IPS-20b (cell line): ENCODE measurements at regions not wholly inside any gene's neighbourhood (a gene's known extent, or its start where the extent isn't known, plus 50 kb on each side); places are given as distances from the start of the nearest gene placed in this dataset.

ENCODE experiments used
- H3K27ac ChIP-seq: one replicate; pipeline ENCODE4 v1.5.1; 2013; ENCODE audit warnings: low read length
- H3K27me3 ChIP-seq: 2 replicates; pipeline ENCODE4 v1.6.1; 2013; ENCODE audit warnings: mild to moderate bottlenecking, low read length, inconsistent platforms; ENCODE audit not compliant: insufficient read depth
- H3K36me3 ChIP-seq: 2 replicates; pipeline ENCODE4 v1.6.1; 2013; ENCODE audit warnings: low read depth, mild to moderate bottlenecking, inconsistent platforms, low read length, moderate library complexity; ENCODE audit not compliant: insufficient read depth
- H3K4me1 ChIP-seq: 2 replicates; pipeline ENCODE4 v1.6.1; 2013; ENCODE audit warnings: mild to moderate bottlenecking, control low read depth, inconsistent platforms, low read length, moderate library complexity; ENCODE audit not compliant: insufficient read depth
- H3K4me3 ChIP-seq: 2 replicates; pipeline ENCODE4 v1.5.1; 2013; ENCODE audit warnings: mild to moderate bottlenecking, low read length, inconsistent platforms
- H3K9ac ChIP-seq: 2 replicates; pipeline ENCODE4 v1.6.1; 2013; ENCODE audit warnings: low read depth, mild to moderate bottlenecking, inconsistent platforms, low read length, moderate library complexity
- H3K9me3 ChIP-seq: 2 replicates; pipeline ENCODE4 v1.6.1; 2013; ENCODE audit warnings: mild to moderate bottlenecking, low read depth, low read length, inconsistent platforms; ENCODE audit not compliant: insufficient read depth

GRCh38 chr3:168197162-168197561, 101.4 kb upstream of the GOLIM4 start:
- no peaks in the 10 kb centered on the region for H3K9me3 ChIP-seq

GRCh38 chr3:168191856-168192255, 96.1 kb upstream of the GOLIM4 start:
- Histone ChIP-seq H3K36me3 (no peaks in the 10 kb centered on the region), H3K4me1 (no peaks in the 10 kb centered on the region), H3K27me3 (no peaks in the 10 kb centered on the region), H3K9ac (no peak overlapping the region), H3K9me3 (no peaks in the 10 kb centered on the region), H3K27ac (no peak overlapping the region), H3K4me3 (no peak overlapping the region)

More at GRCh38 chr3:168197162-168197561, 101.4 kb upstream of the GOLIM4 start:
- H3K36me3 ChIP-seq, result no peaks in the 10 kb centered on the region
- H3K4me1 ChIP-seq, result no peaks in the 10 kb centered on the region
- H3K27me3 ChIP-seq, result no peaks in the 10 kb centered on the region
- H3K9ac ChIP-seq, result no peak overlapping the region
- no peak overlapping the region for H3K27ac ChIP-seq
- H3K4me3 ChIP-seq, result no peak overlapping the region

- no peaks in the 10 kb centered on the region for H3K27me3 ChIP-seq
- H3K9me3 ChIP-seq, result no peaks in the 10 kb centered on the region
- H3K9ac ChIP-seq, result no peak overlapping the region
- H3K4me3 ChIP-seq, result no peak overlapping the region
- H3K27ac ChIP-seq, result no peak overlapping the region
- H3K4me1 ChIP-seq, result no peaks in the 10 kb centered on the region
- H3K36me3 ChIP-seq, result no peaks in the 10 kb centered on the region
Measured at GRCh38 chr3:168187233-168187632, 91.5 kb upstream of the GOLIM4 start.

GRCh38 chr3:168186293-168186983, 90.7 kb upstream of the GOLIM4 start:
- Histone ChIP-seq H3K4me1 (no peaks in the 10 kb centered on the region), H3K27ac (no peak overlapping the region), H3K9ac (no peak overlapping the region), H3K4me3 (no peak overlapping the region), H3K9me3 (no peaks in the 10 kb centered on the region), H3K36me3 (no peaks in the 10 kb centered on the region), H3K27me3 (no peaks in the 10 kb centered on the region)

- Histone ChIP-seq H3K9me3 (no peaks in the 10 kb centered on the region), H3K9ac (no peak overlapping the region)
Measured at GRCh38 chr3:168183774-168184173, 88.0 kb upstream of the GOLIM4 start.

GRCh38 chr3:168168743-168169142, 73.0 kb upstream of the GOLIM4 start:
- no peak overlapping the region for H3K4me3 ChIP-seq
- H3K9me3 ChIP-seq, result no peaks in the 10 kb centered on the region
- H3K4me1 ChIP-seq, result no peaks in the 10 kb centered on the region
- H3K9ac ChIP-seq, result no peak overlapping the region
- no peaks in the 10 kb centered on the region for H3K27me3 ChIP-seq
- no peak overlapping the region for H3K27ac ChIP-seq
- H3K36me3 ChIP-seq, result no peaks in the 10 kb centered on the region

More at GRCh38 chr3:168183774-168184173, 88.0 kb upstream of the GOLIM4 start:
- no peak overlapping the region for H3K4me3 ChIP-seq
- no peak overlapping the region for H3K27ac ChIP-seq
- H3K4me1 ChIP-seq, result no peaks in the 10 kb centered on the region
- no peaks in the 10 kb centered on the region for H3K36me3 ChIP-seq
- no peaks in the 10 kb centered on the region for H3K27me3 ChIP-seq

- no peak overlapping the region for H3K4me3 ChIP-seq
- H3K36me3 ChIP-seq, result no peaks in the 10 kb centered on the region
- H3K9me3 ChIP-seq, result no peaks in the 10 kb centered on the region
- H3K27ac ChIP-seq, result no peak overlapping the region
- no peak overlapping the region for H3K9ac ChIP-seq
- H3K4me1 ChIP-seq, result no peaks in the 10 kb centered on the region
- no peaks in the 10 kb centered on the region for H3K27me3 ChIP-seq
Measured at GRCh38 chr3:168165390-168166269, 69.9 kb upstream of the GOLIM4 start.

- Histone ChIP-seq H3K27ac (no peak overlapping the region), H3K9ac (no peak overlapping the region), H3K27me3 (no peaks in the 10 kb centered on the region), H3K36me3 (no peaks in the 10 kb centered on the region), H3K4me3 (no peak overlapping the region), H3K4me1 (no peaks in the 10 kb centered on the region), H3K9me3 (no peaks in the 10 kb centered on the region)
Measured at GRCh38 chr3:168162172-168162571, 66.4 kb upstream of the GOLIM4 start.

GRCh38 chr3:168161696-168162095, 66.0 kb upstream of the GOLIM4 start:
- H3K9ac ChIP-seq, result no peak overlapping the region
- no peaks in the 10 kb centered on the region for H3K27me3 ChIP-seq
- no peaks in the 10 kb centered on the region for H3K9me3 ChIP-seq
- H3K4me1 ChIP-seq, result no peaks in the 10 kb centered on the region
- H3K27ac ChIP-seq, result no peak overlapping the region
- no peak overlapping the region for H3K4me3 ChIP-seq
- H3K36me3 ChIP-seq, result no peaks in the 10 kb centered on the region

GRCh38 chr3:168157903-168158302, 62.2 kb upstream of the GOLIM4 start:
- no peak overlapping the region for H3K4me3 ChIP-seq
- H3K9me3 ChIP-seq, result peaks cover 9% of the 10 kb centered on the region
- H3K27me3 ChIP-seq, result no peaks in the 10 kb centered on the region
- H3K9ac ChIP-seq, result no peak overlapping the region
- no peaks in the 10 kb centered on the region for H3K36me3 ChIP-seq
- no peak overlapping the region for H3K27ac ChIP-seq
- no peaks in the 10 kb centered on the region for H3K4me1 ChIP-seq

GRCh38 chr3:168157099-168157700, 61.5 kb upstream of the GOLIM4 start:
- H3K27ac ChIP-seq, result no peak overlapping the region
- H3K9ac ChIP-seq, result no peak overlapping the region
- H3K4me3 ChIP-seq, result no peak overlapping the region
- no peaks in the 10 kb centered on the region for H3K36me3 ChIP-seq
- no peaks in the 10 kb centered on the region for H3K4me1 ChIP-seq
- H3K9me3 ChIP-seq, result peaks cover 14% of the 10 kb centered on the region
- no peaks in the 10 kb centered on the region for H3K27me3 ChIP-seq
